K562 (cell line): ENCODE measurements at regions not wholly inside any gene's neighbourhood (a gene's known extent, or its start where the extent isn't known, plus 50 kb on each side); places are given as distances from the start of the nearest gene placed in this dataset.

ENCODE experiments used
- ELF2 ChIP-seq: fragments of 250-450 bp; sonication (Bioruptor Pico); IDR thresholded peaks from 2 replicates; pipeline ENCODE4 v1.5.0; 2021; ENCODE audit warnings: mild to moderate bottlenecking
- FOXK1 ChIP-seq: sonication (generic); formaldehyde crosslinking; IDR thresholded peaks from 2 replicates; pipeline ENCODE4 v1.8.0; 2022; ENCODE audit warnings: missing genetic modification reagents, mild to moderate bottlenecking, borderline replicate concordance
- GATA2 ChIP-seq: sonication (generic); formaldehyde crosslinking; IDR thresholded peaks from 2 replicates; pipeline ENCODE4 v1.4.0; 2020; ENCODE audit warnings: mild to moderate bottlenecking, missing genetic modification reagents
- KAT7 ChIP-seq: sonication (generic); formaldehyde crosslinking; IDR thresholded peaks from 2 replicates; pipeline ENCODE4 v1.8.0; 2022; ENCODE audit warnings: missing genetic modification reagents, mild to moderate bottlenecking, borderline replicate concordance
- MXI1 ChIP-seq: IDR thresholded peaks from 2 replicates; pipeline ENCODE4 v1.6.1; 2011; ENCODE audit warnings: low read depth, mild to moderate bottlenecking, improper control_type of control experiment, low read length
- NFRKB ChIP-seq: fragments of 450-650 bp; IDR thresholded peaks from 2 replicates; pipeline ENCODE4 v1.6.1; 2016; ENCODE audit warnings: low read depth
- POLR2G ChIP-seq: fragments of 200-400 bp; formaldehyde crosslinking; IDR thresholded peaks from 2 replicates; pipeline ENCODE4 v1.6.1; 2017; ENCODE audit warnings: low read depth, mild to moderate bottlenecking, antibody characterized with exemption, low read length, moderate library complexity
- SETDB1 ChIP-seq: IDR thresholded peaks from one replicate; pipeline ENCODE4 v1.6.1; 2012; ENCODE audit warnings: low read length, control low read depth, inconsistent platforms
- SRSF1 ChIP-seq: fragments of 200-400 bp; formaldehyde crosslinking; IDR thresholded peaks from 2 replicates; pipeline ENCODE4 v1.6.1; 2017; ENCODE audit warnings: mild to moderate bottlenecking, low read depth, low read length, moderate library complexity
- TCFL5 ChIP-seq: fragments of 250-450 bp; sonication (Bioruptor Pico); conservative IDR thresholded peaks from 2 replicates; pipeline ENCODE4 v1.6.1; 2021; ENCODE audit warnings: mild to moderate bottlenecking, moderate library complexity, matching md5 sums
- ZNF184 ChIP-seq: sonication (generic); formaldehyde crosslinking; IDR thresholded peaks from 2 replicates; pipeline ENCODE4 v1.5.0; 2020; ENCODE audit warnings: missing genetic modification reagents
- ZNF274 ChIP-seq: IDR thresholded peaks from 2 replicates; pipeline ENCODE4 v1.6.1; 2011; ENCODE audit warnings: low read depth, mild to moderate bottlenecking, low read length, moderate library complexity, borderline replicate concordance
- TF ChIP-seq, protein P1 (sequence below), 3 experiments: IDR thresholded peaks in 2 of 3; conservative IDR thresholded peaks in 1 of 3; 2 replicates each; pipeline ENCODE4 v1.5.1; 2011 to 2012; ENCODE audit warnings: low read length in 3 of 3, mild to moderate bottlenecking in 3 of 3, control low read depth in 2 of 3, improper control_type of control experiment in 1 of 3, inconsistent platforms in 1 of 3, low read depth in 1 of 3, mixed read lengths in 1 of 3, moderate library complexity in 1 of 3; ENCODE audit not compliant: insufficient read depth in 2 of 3
- TF ChIP-seq, protein P2 (sequence below): fragments of 450-650 bp; conservative IDR thresholded peaks from 2 replicates; pipeline ENCODE4 v1.6.1; 2016; ENCODE audit warnings: missing genetic modification characterization, low read depth, mild to moderate bottlenecking, missing compliant biosample characterization, moderate library complexity

DNA sequence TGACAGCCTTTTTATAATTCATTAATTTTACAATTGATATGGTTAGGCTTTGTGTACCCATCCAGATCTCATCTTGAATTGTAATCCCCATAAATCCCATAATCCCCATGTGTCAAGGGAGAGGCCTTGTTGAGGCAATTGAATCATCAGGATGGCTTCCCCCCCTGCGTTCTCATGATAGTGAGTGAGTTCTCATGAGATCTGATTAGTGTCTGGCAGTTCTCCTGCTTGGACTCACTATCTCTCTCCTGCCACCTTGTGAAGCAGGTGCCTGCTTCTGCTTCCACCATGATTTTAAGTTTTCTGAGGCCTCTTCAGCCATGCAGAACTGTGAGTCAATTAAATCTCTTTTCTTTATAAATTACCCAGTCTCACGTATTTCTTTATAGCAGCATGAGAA lies 165.7 kb upstream of the GNAI1 start:
- TF ChIP-seq, protein P1, sequence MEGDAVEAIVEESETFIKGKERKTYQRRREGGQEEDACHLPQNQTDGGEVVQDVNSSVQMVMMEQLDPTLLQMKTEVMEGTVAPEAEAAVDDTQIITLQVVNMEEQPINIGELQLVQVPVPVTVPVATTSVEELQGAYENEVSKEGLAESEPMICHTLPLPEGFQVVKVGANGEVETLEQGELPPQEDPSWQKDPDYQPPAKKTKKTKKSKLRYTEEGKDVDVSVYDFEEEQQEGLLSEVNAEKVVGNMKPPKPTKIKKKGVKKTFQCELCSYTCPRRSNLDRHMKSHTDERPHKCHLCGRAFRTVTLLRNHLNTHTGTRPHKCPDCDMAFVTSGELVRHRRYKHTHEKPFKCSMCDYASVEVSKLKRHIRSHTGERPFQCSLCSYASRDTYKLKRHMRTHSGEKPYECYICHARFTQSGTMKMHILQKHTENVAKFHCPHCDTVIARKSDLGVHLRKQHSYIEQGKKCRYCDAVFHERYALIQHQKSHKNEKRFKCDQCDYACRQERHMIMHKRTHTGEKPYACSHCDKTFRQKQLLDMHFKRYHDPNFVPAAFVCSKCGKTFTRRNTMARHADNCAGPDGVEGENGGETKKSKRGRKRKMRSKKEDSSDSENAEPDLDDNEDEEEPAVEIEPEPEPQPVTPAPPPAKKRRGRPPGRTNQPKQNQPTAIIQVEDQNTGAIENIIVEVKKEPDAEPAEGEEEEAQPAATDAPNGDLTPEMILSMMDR (IDR thresholded peaks at IDR 0.05 in 2 of 3, conservative IDR thresholded peaks at IDR 0.05 in 1 of 3; ENCODE audit: insufficient read depth in 2 of 3, low read depth in 1 of 3, low read length in 3 of 3): no peak
- TF ChIP-seq TCFL5 (CRISPR knock-in tag): no peak
- TF ChIP-seq ELF2 (CRISPR knock-in tag): no peak
- no peak for TF ChIP-seq SRSF1
- TF ChIP-seq ZNF274: no peak
- TF ChIP-seq GATA2: no peak
- TF ChIP-seq POLR2G: no peak
- no peak for TF ChIP-seq FOXK1
- no peak for TF ChIP-seq ZNF184 (CRISPR knock-in tag)
- TF ChIP-seq NFRKB: no peak
- no peak for TF ChIP-seq SETDB1
- no peak for TF ChIP-seq MXI1
- no peak for TF ChIP-seq KAT7
- TF ChIP-seq, protein P2, sequence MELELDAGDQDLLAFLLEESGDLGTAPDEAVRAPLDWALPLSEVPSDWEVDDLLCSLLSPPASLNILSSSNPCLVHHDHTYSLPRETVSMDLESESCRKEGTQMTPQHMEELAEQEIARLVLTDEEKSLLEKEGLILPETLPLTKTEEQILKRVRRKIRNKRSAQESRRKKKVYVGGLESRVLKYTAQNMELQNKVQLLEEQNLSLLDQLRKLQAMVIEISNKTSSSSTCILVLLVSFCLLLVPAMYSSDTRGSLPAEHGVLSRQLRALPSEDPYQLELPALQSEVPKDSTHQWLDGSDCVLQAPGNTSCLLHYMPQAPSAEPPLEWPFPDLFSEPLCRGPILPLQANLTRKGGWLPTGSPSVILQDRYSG (tag): no peak
